Psoas muscle (tissue), 7 donors: ENCODE measurements at regions not wholly inside any gene's neighbourhood (a gene's known extent, or its start where the extent isn't known, plus 50 kb on each side); places are given as distances from the start of the nearest gene placed in this dataset.

Source experiments
- ATAC-seq, 4 donors: fragments of 200-7000 bp; cut with Tn5 transposase; one replicate each; pipeline ENCODE4 v1.9.1; 2020; ENCODE audit warnings: moderate library complexity in 3 of 4, mild to moderate bottlenecking in 2 of 4
- DNase-seq, 2 donors: peaks; one replicate each; pipeline ENCODE4 v3.0.0-alpha.2; 2020
- H3K27ac ChIP-seq: fragments of 200-600 bp; one replicate; pipeline ENCODE4 v1.8.0; 2022
- H3K27me3 ChIP-seq, 3 donors: fragments of 200-600 bp in 1 of 3; one replicate each; pipeline versions ENCODE4 v1.6.1 to v1.8.0; 2013 to 2022; ENCODE audit warnings: low read length in 2 of 3, mild to moderate bottlenecking in 2 of 3, moderate library complexity in 1 of 3; ENCODE audit not compliant: insufficient read depth in 3 of 3
- H3K36me3 ChIP-seq, 2 donors: fragments of 200-600 bp in 1 of 2; one replicate each; pipeline versions ENCODE4 v1.6.1 to v1.8.0; 2013 to 2022; ENCODE audit warnings: low read depth in 1 of 2, mild to moderate bottlenecking in 1 of 2, moderate library complexity in 1 of 2; ENCODE audit not compliant: insufficient read depth in 1 of 2
- H3K4me1 ChIP-seq: fragments of 200-600 bp; one replicate; pipeline ENCODE4 v1.8.0; 2022
- H3K4me3 ChIP-seq: fragments of 200-600 bp; one replicate; pipeline ENCODE4 v1.8.0; 2022; ENCODE audit warnings: mild to moderate bottlenecking
- H3K9me3 ChIP-seq: fragments of 200-600 bp; one replicate; pipeline ENCODE4 v1.8.0; 2022
- WGBS, 3 donors: extraction: QIAGEN DNeasy Blood & Tissue Kit; methylation state at CpG; one replicate each; pipeline versions ENCODE4 v1.1.6 to v1.1.7; 2013; 5-methylcytosine and 5-hydroxymethylcytosine counted together
- intact Hi-C, 2 donors: fragments of 100-400 bp; cut with DNase I; formaldehyde crosslinking; loops; one replicate each; pipeline versions ENCODE4 v1.11.0 to v1.14.2; 2022
- TF ChIP-seq, protein P1 (sequence below): fragments of 200-600 bp; IDR thresholded peaks from one replicate; pipeline ENCODE4 v1.8.0; 2022; ENCODE audit warnings: antibody characterized with exemption
- donor health status: healthy with polysubstance abuse.
- donor health status: DM: no; HTN: no; CAD: no; lungs with moderate emphysema.
- donor health status: Bipolar disorder and iron deficiency.
- donor health status: healthy.
- donor health status: DM: yes; HTN: yes; CAD: no.
- donor health status: DM: no; HTN: no; CAD: no.
- donor health status: DM: yes; HTN: yes; CAD: no.

DNA sequence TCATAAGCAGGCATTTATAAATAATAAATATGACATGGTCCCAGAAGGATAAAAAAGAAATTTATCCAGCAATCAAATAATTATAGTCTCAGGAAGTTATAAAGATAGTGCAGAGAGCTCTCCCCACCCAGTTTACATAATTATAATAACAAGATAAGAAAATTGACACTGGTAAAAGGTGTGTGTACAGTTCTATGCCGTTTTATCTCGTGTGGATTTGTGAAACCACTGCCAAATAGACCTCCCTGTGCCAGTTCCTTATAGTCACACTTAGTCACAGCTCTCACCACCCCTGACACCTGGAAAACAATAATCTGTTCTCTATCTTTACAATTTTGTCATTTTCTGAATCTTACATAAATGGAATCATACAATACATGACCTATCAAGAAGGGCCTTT, 320.1 kb downstream of the KBTBD8 start:
- Histone ChIP-seq H3K4me1 (no peaks in the 10 kb centered on the region), H3K36me3 (no peaks in the 10 kb centered on the region), H3K9me3 (no peaks in the 10 kb centered on the region), H3K4me3 (no peak overlapping the region), H3K27me3 (no peaks in the 10 kb centered on the region), H3K27ac (no peak overlapping the region)
- 55 to 64% (median 61%) methylated on average over 2 of the region's 2 CpGs for WGBS, 3 donors
- no peak for DNase-seq
- TF ChIP-seq, protein P1, sequence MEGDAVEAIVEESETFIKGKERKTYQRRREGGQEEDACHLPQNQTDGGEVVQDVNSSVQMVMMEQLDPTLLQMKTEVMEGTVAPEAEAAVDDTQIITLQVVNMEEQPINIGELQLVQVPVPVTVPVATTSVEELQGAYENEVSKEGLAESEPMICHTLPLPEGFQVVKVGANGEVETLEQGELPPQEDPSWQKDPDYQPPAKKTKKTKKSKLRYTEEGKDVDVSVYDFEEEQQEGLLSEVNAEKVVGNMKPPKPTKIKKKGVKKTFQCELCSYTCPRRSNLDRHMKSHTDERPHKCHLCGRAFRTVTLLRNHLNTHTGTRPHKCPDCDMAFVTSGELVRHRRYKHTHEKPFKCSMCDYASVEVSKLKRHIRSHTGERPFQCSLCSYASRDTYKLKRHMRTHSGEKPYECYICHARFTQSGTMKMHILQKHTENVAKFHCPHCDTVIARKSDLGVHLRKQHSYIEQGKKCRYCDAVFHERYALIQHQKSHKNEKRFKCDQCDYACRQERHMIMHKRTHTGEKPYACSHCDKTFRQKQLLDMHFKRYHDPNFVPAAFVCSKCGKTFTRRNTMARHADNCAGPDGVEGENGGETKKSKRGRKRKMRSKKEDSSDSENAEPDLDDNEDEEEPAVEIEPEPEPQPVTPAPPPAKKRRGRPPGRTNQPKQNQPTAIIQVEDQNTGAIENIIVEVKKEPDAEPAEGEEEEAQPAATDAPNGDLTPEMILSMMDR = no peak
- intact Hi-C loops = no loop called here
- ATAC-seq = no peak

DNA sequence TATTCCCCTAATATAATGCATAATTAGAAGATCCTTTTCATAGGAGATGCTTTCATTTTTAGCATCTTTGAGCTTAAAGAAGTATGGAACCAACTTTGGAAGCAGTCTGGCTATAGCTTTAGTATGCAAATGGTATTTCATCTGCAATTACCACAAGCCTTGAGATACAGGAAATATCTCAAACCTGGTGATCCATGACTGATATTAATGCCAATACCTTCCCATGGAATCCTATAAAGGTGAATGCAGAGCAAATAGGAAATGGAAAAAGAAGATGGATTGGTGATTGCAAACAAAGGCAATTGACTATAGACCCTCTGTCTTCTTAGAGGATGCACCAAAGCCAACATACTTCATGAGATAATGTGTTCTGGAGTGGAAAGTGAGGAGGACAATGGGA, 326.4 kb downstream of the KBTBD8 start:
- TF ChIP-seq, protein P1 = no peak
- H3K4me1 ChIP-seq = no peaks in the 10 kb centered on the region
- DNase-seq (no peak), ATAC-seq (no peak)
- no peaks in the 10 kb centered on the region for H3K9me3 ChIP-seq
- intact Hi-C loops = no loop called here
- no peaks in the 10 kb centered on the region for H3K36me3 ChIP-seq
- H3K4me3 ChIP-seq = no peak overlapping the region
- no peak overlapping the region for H3K27ac ChIP-seq
- H3K27me3 ChIP-seq = no peaks in the 10 kb centered on the region
